Neuronal stem cell (in vitro differentiated cells): ENCODE measurements at regions not wholly inside any gene's neighbourhood (a gene's known extent, or its start where the extent isn't known, plus 50 kb on each side); places are given as distances from the start of the nearest gene placed in this dataset.

ENCODE experiments used
- DNase-seq: peaks from one replicate; pipeline ENCODE4 v3.0.0-alpha.2; 2013; ENCODE audit warnings: low spot score
- H2AFZ ChIP-seq: one replicate; pipeline ENCODE4 v1.6.1; 2013; ENCODE audit warnings: mild to moderate bottlenecking, low read length, inconsistent platforms
- H2AK5ac ChIP-seq: 2 replicates; pipeline ENCODE4 v1.6.1; 2013; ENCODE audit warnings: low read depth, mild to moderate bottlenecking, inconsistent platforms, low read length, moderate library complexity, mixed read lengths
- H2BK120ac ChIP-seq: 2 replicates; pipeline ENCODE4 v1.6.1; 2013; ENCODE audit warnings: low read depth, mild to moderate bottlenecking, inconsistent platforms, low read length, moderate library complexity, mixed read lengths
- H2BK12ac ChIP-seq: one replicate; pipeline ENCODE4 v1.6.1; 2013; ENCODE audit warnings: low read length, inconsistent platforms
- H2BK15ac ChIP-seq: 2 replicates; pipeline ENCODE4 v1.6.1; 2013; ENCODE audit warnings: mild to moderate bottlenecking, low read length, inconsistent platforms, mixed read lengths
- H2BK5ac ChIP-seq: one replicate; pipeline ENCODE4 v1.6.1; 2013; ENCODE audit warnings: inconsistent platforms, mild to moderate bottlenecking, low read length, moderate library complexity
- H3K14ac ChIP-seq: one replicate; pipeline ENCODE4 v1.6.1; 2013; ENCODE audit warnings: low read length, inconsistent platforms
- H3K18ac ChIP-seq: 2 replicates; pipeline ENCODE4 v1.6.1; 2013; ENCODE audit warnings: low read length, inconsistent platforms
- H3K23ac ChIP-seq: 2 replicates; pipeline ENCODE4 v1.6.1; 2013; ENCODE audit warnings: low read depth, mild to moderate bottlenecking, mixed read lengths, low read length, inconsistent platforms; ENCODE audit not compliant: poor library complexity
- H3K27ac ChIP-seq: replicated peaks from 3 replicates; pipeline ENCODE4 v1.5.1; 2013; ENCODE audit warnings: low read length, inconsistent platforms
- H3K27me3 ChIP-seq, 3 experiments: 2 replicates each; pipeline ENCODE4 v1.6.1; 2013; ENCODE audit warnings: low read length in 3 of 3, mild to moderate bottlenecking in 2 of 3, inconsistent platforms in 1 of 3, low read depth in 1 of 3, mixed read lengths in 1 of 3, moderate library complexity in 1 of 3; ENCODE audit not compliant: control insufficient read depth in 3 of 3, insufficient read depth in 3 of 3
- H3K36me3 ChIP-seq, 2 donors: replicated peaks in 1 of 2; 2 replicates each; pipeline ENCODE4 v1.6.1; 2013; ENCODE audit warnings: low read length in 2 of 2; ENCODE audit not compliant: control insufficient read depth in 2 of 2, insufficient read depth in 2 of 2
- H3K4ac ChIP-seq: 2 replicates; pipeline ENCODE4 v1.6.1; 2013; ENCODE audit warnings: inconsistent platforms, mild to moderate bottlenecking, low read length, moderate library complexity
- H3K4me1 ChIP-seq, 2 donors: 1 replicate in 1 of 2; 2 replicates in 1 of 2; pipeline ENCODE4 v1.6.1; 2013; ENCODE audit warnings: low read length in 2 of 2, low read depth in 1 of 2; ENCODE audit not compliant: control insufficient read depth in 2 of 2, insufficient read depth in 1 of 2
- H3K4me2 ChIP-seq: one replicate; pipeline ENCODE4 v1.6.1; 2013; ENCODE audit warnings: mild to moderate bottlenecking, low read length, inconsistent platforms; ENCODE audit not compliant: insufficient read depth, poor library complexity, severe bottlenecking
- H3K4me3 ChIP-seq, 2 donors: 2 replicates each; pipeline ENCODE4 v1.5.1; 2013; ENCODE audit warnings: low read length in 2 of 2, mild to moderate bottlenecking in 2 of 2, inconsistent platforms in 1 of 2, moderate library complexity in 1 of 2
- H3K79me1 ChIP-seq: one replicate; pipeline ENCODE4 v1.6.1; 2013; ENCODE audit warnings: low read depth, mild to moderate bottlenecking, inconsistent platforms, low read length, moderate library complexity
- H3K9ac ChIP-seq: one replicate; pipeline ENCODE4 v1.6.1; 2013; ENCODE audit warnings: mild to moderate bottlenecking, low read depth, low read length, inconsistent platforms; ENCODE audit not compliant: poor library complexity
- H3K9me3 ChIP-seq, 2 donors: replicated peaks in 1 of 2; 2 replicates each; pipeline versions ENCODE3 to v1.6.1; 2013; ENCODE audit warnings: low read length in 2 of 2, mild to moderate bottlenecking in 2 of 2, inconsistent platforms in 1 of 2, low read depth in 1 of 2, mixed read lengths in 1 of 2, moderate library complexity in 1 of 2; ENCODE audit not compliant: control insufficient read depth in 2 of 2, insufficient read depth in 1 of 2
- H4K8ac ChIP-seq: one replicate; pipeline ENCODE4 v1.6.1; 2013; ENCODE audit warnings: low read depth, mild to moderate bottlenecking, inconsistent platforms, low read length, moderate library complexity
- H4K91ac ChIP-seq: one replicate; pipeline ENCODE4 v1.6.1; 2013; ENCODE audit warnings: low read length, low read depth, mild to moderate bottlenecking, inconsistent platforms; ENCODE audit not compliant: poor library complexity
- WGBS, 2 donors: extraction: QIAGEN DNeasy Blood & Tissue Kit; methylation state at CpG; one replicate each; pipeline ENCODE4 v1.1.7; 2013; ENCODE audit warnings: missing lambda C conversion rate in 2 of 2, mixed read lengths in 1 of 2; ENCODE audit not compliant: insufficient read length in 2 of 2, insufficient replicate concordance in 1 of 2; ENCODE audit errors: extremely low coverage in 2 of 2; 5-methylcytosine and 5-hydroxymethylcytosine counted together

DNA sequence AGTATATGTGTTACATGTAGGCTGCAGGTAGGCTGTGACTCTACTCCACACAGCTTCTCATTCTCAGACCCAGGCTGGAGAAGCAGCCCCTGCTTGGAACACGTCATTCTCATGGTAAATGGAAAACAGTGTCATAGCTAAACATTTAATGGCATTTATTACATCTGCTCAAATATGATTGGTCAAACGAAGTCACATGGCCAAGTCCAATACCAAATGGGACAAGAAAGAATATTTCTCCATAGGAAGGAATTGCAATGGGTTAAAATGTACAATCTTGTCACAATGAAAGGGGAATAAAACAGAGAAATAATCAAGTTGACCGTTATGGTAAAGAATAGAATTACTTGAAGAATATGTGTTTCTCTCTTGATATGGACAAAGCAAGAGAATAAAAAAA lies 198.6 kb downstream of the ANAPC10 start:
- H3K4me2 ChIP-seq: no peak overlapping the region
- H3K79me1 ChIP-seq: no peaks in the 10 kb centered on the region
- H3K9me3 ChIP-seq: peaks cover 0 to 2% of the 10 kb centered on the region in 2 donors
- no peak overlapping the region for H2AFZ ChIP-seq
- no peak overlapping the region for H3K18ac ChIP-seq
- no peaks in the 10 kb centered on the region for H3K36me3 ChIP-seq
- no peak overlapping the region for H2BK12ac ChIP-seq
- H2BK5ac ChIP-seq: no peak overlapping the region
- H3K27me3 ChIP-seq: no peaks in the 10 kb centered on the region
- no peaks in the 10 kb centered on the region for H3K4me1 ChIP-seq
- no peak overlapping the region for H4K8ac ChIP-seq
- no peak overlapping the region for H3K4ac ChIP-seq
- DNase-seq: no peak
- no peak overlapping the region for H3K14ac ChIP-seq
- no peak overlapping the region for H3K27ac ChIP-seq
- no CpG with 5 or more reads among the region's 3 CpGs for WGBS, 2 donors
- H3K4me3 ChIP-seq: no peak overlapping the region
- H3K23ac ChIP-seq: no peak overlapping the region
- no peak overlapping the region for H2AK5ac ChIP-seq
- no peak overlapping the region for H3K9ac ChIP-seq
- H4K91ac ChIP-seq: no peak overlapping the region
- H2BK120ac ChIP-seq: no peak overlapping the region
- H2BK15ac ChIP-seq: no peak overlapping the region

DNA sequence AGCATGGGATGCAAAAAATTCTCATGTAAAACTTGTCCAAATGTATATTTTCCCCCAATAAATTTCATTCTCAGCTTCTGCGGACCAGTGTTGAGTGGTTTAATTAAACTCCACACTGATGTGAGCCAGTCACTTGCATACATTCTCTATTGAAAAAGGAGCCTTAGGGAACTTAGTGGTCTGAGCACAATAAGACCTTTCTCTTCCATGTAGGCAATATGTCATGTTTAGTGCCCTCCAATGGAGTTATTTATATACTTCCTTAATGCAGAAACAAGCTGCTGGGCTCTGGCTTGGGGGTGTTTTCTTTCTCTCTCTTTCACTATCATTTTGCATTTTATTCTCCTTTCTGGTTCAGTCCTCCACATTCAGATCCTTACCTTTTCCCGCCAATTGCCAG lies 196.9 kb downstream of the ANAPC10 start:
- no peak overlapping the region for H2BK12ac ChIP-seq
- no peaks in the 10 kb centered on the region for H3K9me3 ChIP-seq
- no peak overlapping the region for H3K4ac ChIP-seq
- no peaks in the 10 kb centered on the region for H3K27me3 ChIP-seq
- no peak overlapping the region for H2AK5ac ChIP-seq
- no peak overlapping the region for H2BK120ac ChIP-seq
- no peak overlapping the region for H3K18ac ChIP-seq
- no peak overlapping the region for H3K9ac ChIP-seq
- no peaks in the 10 kb centered on the region for H3K79me1 ChIP-seq
- no peak overlapping the region for H3K4me3 ChIP-seq
- no peak overlapping the region for H2BK15ac ChIP-seq
- no peak overlapping the region for H3K4me2 ChIP-seq
- no peak overlapping the region for H3K23ac ChIP-seq
- no peaks in the 10 kb centered on the region for H3K36me3 ChIP-seq
- no peak overlapping the region for H3K27ac ChIP-seq
- H2AFZ ChIP-seq: no peak overlapping the region
- no peak overlapping the region for H4K8ac ChIP-seq
- no peaks in the 10 kb centered on the region for H3K4me1 ChIP-seq
- WGBS, 2 donors: no CpG with 5 or more reads among the region's 2 CpGs
- H2BK5ac ChIP-seq: no peak overlapping the region
- no peak overlapping the region for H3K14ac ChIP-seq
- no peak for DNase-seq
- H4K91ac ChIP-seq: no peak overlapping the region

DNA sequence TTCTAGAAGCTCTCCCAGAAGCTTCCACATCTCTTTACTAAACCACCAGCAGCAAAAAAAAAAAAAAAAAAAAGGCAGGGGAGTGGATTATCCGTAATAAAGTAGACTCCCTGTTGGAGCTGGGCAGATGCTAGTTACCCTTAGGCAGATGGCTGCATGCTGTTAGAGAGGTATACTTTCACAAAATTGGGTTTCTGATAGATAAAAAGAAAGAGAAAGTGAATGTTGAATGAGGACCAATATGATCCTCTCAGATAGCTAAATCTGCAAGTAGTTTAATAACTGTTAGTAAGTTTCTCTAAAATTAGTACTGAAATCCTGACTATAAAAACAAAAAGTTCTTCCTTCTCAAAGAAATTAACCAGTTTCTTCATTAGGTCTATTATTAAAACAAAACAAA lies 195.4 kb downstream of the ANAPC10 start:
- Histone ChIP-seq H3K9me3 (no peaks in the 10 kb centered on the region), H3K4me1 (no peaks in the 10 kb centered on the region), H4K91ac (no peak overlapping the region), H3K18ac (no peak overlapping the region), H3K9ac (no peak overlapping the region), H2BK5ac (no peak overlapping the region), H3K36me3 (no peaks in the 10 kb centered on the region), H3K27me3 (no peaks in the 10 kb centered on the region), H3K4ac (no peak overlapping the region), H2AFZ (no peak overlapping the region), H2BK15ac (no peak overlapping the region), H3K23ac (no peak overlapping the region), H3K27ac (no peak overlapping the region), H3K79me1 (no peaks in the 10 kb centered on the region), H2BK12ac (no peak overlapping the region), H2AK5ac (no peak overlapping the region), H3K14ac (no peak overlapping the region), H3K4me2 (no peak overlapping the region), H4K8ac (no peak overlapping the region), H3K4me3 (no peak overlapping the region), H2BK120ac (no peak overlapping the region)
- DNase-seq: no peak
- no CpG with 5 or more reads among the region's 1 CpG for WGBS, 2 donors

DNA sequence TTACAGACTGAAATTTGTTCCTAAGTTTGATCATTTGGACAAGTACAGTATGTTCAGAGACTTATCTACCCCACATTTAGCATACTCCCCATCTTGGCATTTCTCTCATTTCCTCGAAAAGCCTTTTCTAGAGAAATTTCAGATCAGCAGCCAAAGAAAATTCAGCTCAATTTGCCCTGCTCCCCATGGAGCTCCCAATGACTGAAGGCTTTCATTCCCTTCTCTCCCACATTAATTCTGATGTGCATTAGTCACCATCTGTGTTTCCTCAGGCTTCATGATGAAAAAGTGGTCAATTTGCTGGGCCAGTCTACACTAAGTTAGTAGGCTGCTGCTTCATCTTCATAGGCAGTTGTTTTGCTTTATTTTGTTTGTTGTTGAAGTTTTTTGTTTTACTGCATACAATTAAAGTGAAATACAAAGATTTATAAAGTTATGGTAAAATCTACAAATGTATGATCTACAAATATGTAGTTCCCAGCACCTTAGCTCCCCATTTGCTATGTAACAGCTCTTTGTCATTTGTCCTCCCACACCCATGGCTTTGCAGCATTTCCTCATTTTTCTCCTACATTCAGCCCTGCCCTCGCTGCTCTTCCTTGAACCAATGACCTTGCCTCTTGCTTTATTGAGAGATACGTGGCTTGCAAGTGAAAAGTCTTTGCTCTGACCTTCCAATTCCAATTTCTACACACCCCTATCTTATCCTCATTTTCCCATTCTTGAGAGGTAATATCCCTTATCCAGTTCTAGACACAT lies 193.9 kb downstream of the ANAPC10 start:
- Histone ChIP-seq H3K23ac (no peak overlapping the region), H3K79me1 (no peaks in the 10 kb centered on the region), H3K9me3 (no peaks in the 10 kb centered on the region), H2BK5ac (no peak overlapping the region), H2AFZ (no peak overlapping the region), H3K4me3 (no peak overlapping the region), H4K8ac (no peak overlapping the region), H3K18ac (no peak overlapping the region), H3K27ac (no peak overlapping the region), H2BK12ac (no peak overlapping the region), H3K9ac (no peak overlapping the region), H3K14ac (no peak overlapping the region), H3K4me1 (no peaks in the 10 kb centered on the region), H3K4ac (no peak overlapping the region), H3K27me3 (no peaks in the 10 kb centered on the region), H4K91ac (no peak overlapping the region), H3K4me2 (no peak overlapping the region), H2AK5ac (no peak overlapping the region), H2BK120ac (no peak overlapping the region), H2BK15ac (no peak overlapping the region), H3K36me3 (no peaks in the 10 kb centered on the region)
- no CpG with 5 or more reads among the region's 3 CpGs for WGBS, 2 donors
- DNase-seq: no peak
